GM18868 (cell line): ENCODE measurements at regions not wholly inside any gene's neighbourhood (a gene's known extent, or its start where the extent isn't known, plus 50 kb on each side); places are given as distances from the start of the nearest gene placed in this dataset.
"Not testable (repeated sequence)": the region's sequence is repeated elsewhere in the genome, so short reads cannot be mapped to it uniquely, and the experiment has no call there.

Experiments used
- ATAC-seq: cut with Tn5 transposase; IDR thresholded peaks from one replicate; pipeline ENCODE4 v1.9.1; 2021; ENCODE audit warnings: mild to moderate bottlenecking, moderate library complexity; ENCODE audit not compliant: unreplicated experiment

DNA sequence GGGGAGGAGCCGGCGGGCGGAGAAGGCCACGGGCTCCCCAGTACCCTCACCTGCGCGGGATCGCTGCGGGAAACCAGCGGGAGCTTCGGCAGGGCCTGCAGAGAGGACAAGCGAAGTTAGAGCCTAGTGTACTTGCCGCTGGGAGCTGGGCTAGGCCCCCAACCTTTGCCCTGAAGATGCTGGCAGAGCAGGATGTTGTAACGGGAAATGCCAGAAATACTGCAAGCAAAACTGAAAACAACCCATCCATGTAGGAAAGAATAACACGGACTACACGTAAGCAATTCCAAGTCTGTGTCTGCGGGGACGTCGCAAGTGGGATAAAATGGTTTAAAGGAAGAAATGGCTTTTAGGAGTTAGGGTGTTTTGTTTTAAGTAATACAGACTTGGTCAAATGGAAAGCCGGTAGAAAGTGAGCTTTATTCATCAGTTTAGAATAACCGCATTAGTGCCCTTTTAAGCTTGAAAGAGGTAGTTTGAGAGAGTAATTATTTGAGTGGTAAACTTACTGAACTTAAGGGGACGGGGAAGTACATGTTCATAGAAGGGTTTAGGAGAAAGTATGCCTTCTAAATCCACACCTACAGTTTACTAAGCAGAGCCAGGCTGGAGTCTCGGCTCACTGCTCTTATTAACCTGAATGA is 121.3 kb upstream of the NIPA1 start:
- not testable (repeated sequence) for ATAC-seq

DNA sequence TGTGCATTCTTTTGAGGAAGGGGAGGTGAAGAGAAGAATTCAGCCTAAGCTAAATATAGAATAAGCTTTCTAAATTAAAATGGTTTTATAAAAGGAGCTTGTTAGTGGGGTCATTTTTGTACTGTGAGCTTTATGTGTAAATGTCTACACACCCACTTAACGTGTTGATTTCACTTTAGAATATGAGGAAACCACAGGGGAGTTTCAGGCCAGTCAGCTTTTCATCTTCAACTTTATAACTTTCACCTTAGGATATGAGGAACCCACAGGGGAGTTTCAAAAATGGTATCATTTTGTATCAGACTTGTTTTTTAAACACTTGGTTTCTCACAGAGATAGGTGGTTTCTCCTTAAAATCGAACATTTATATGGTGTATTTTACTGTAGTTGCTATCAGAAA is 120.7 kb upstream of the NIPA1 start:
- ATAC-seq, result not testable (repeated sequence)

DNA sequence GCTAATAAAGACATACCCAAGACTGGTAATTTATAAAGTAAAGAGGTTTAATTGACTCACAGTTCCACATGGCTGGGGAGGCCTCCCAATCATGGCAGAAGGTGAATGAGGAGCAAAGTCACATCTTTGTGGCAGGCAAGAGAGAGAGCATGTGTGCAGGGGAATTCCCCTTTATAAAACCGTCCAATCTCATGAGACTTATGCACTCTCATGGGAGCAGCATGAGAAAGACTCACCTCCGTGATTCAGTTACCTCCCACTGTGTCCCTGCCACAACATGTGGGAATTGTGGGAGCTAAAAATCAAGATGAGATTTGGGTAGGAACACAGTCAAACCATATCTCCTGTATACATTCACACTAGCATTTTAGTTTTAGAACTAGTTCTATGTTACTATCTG is 101.7 kb upstream of the NIPA1 start:
- not testable (repeated sequence) for ATAC-seq

DNA sequence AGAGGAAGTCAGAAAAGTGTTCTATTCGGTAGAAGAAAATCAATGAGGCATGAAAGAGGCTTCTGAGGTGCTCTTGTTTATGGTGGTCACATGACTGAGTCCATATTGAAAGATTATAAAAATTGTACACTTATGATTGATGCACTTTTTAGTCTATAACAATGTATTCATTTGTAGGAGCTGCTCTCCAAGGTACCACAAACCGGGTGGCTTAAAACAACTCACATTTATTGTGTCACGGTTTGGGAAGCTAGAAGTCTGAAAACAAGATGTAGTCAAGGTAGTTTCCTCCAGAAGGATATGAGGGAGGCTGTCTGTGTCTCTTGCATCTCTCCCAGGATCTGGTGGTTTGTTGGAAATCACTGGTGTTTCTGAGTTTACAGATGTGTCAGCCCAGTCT is 86.6 kb upstream of the NIPA1 start:
- ATAC-seq, result not testable (repeated sequence)

DNA sequence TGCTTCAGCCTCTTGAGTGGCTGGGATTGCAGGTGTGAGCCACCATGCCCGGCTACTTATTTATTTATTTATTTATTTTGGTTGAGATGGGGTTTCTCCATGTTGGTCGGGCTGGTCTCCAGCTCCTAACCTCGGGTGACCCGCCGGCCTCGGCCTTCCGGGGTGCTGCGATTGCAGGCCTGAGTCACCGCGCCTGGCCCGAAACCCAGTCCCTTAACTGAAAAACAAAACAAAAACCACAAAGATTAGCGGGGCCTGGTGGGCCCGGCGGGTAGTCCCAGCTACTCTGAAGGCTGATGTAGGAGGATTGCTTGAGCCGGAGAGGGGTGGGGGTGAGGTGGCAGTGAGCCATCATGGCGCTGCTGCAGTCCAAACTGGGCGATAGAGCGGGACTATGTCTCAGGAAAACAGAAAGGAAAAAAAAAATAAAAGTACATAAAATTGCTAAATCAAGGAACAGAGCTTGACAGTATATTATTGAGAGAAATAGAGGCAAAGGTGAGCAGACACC is 75.6 kb upstream of the NIPA1 start:
- not testable (repeated sequence) for ATAC-seq

DNA sequence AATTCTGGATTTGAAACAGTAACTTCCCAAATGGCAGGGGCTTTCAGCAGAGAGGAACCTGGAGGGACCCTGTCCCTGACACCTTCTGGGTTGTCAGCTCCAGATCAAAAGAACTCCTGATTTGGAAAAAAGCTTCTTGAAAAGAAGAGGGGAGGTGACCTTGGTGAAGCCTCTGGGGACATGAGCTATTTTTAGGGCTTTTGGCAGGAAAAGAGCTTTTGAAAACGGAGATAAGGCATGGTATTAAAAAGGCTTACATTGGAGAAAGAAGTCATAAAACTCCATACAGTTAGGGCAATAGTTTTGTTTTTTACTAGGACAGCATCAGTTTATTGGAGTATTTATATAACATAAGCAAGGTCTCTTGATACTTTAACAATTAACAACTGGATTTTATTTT is 72.5 kb upstream of the NIPA1 start:
- not testable (repeated sequence) for ATAC-seq

DNA sequence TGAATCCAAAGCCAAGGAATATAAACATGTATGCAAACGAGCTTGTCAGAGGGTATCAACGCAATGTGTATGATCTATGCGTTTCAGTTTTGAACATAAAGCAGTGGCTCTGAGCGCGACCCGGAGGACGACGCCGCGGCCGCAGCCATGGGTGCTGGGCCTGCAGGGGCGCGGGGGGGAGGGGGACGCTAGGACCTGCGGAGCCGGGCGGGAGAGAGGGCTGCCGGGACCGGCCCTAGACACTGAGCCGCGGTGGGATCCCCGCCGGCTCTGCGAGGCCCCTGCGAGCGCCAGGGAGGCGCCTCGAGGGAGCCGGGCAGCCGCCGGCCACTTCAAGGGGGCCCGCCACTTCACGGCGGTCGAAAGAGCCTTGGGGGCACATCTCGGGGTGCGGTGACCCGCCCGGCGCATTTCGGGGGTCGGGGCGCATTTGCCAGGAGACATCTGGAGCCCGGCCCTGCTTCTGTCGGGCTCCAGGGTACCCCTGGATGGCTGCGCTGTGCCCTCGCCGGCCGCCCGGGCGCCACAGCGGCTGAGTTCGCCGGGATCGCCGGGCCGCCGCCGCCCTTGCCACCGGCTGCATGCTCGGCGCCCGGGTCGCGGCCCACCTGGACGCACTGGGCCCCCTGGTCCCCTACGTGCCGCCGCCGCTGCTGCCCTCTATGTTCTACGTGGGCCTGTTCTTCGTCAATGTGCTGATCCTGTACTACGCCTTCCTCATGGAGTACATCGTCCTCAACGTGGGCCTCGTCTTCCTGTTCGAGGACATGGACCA is 71.9 kb upstream of the NIPA1 start:
- not testable (repeated sequence) for ATAC-seq

DNA sequence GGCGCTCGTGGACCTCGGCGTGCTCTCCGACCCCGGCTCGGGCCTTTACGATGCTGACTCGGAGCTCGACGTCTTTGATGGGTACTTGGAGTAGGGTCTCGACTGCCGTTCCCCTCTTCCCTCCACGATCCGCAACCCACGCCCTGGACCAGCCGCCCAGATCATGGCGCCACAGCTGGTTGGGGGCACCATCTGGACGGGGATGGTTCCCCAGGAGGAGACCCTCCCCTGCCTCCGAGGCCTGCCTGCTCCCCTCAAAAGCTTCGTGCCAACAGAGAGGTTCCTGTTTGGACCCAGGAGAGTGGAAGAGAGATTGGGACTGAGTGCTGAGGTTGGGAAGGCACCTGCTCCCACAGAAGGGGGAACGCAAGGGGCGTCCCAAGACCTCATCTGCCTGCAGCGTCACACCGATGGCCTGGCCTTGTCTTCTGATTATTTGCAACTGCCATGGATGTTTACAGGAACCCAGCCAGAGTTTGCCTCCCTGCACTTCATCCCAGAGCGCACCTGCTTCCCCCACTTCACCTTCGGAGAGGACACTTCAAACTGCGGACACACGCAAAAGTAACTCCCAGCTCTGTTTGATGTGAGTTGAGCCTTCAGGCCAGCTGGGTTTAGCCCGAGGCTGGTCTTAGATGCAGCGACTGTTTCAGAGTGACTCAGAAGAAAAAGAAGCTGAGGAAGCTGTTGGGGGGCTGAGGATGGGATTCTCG is 71.2 kb upstream of the NIPA1 start:
- ATAC-seq, result not testable (repeated sequence)

DNA sequence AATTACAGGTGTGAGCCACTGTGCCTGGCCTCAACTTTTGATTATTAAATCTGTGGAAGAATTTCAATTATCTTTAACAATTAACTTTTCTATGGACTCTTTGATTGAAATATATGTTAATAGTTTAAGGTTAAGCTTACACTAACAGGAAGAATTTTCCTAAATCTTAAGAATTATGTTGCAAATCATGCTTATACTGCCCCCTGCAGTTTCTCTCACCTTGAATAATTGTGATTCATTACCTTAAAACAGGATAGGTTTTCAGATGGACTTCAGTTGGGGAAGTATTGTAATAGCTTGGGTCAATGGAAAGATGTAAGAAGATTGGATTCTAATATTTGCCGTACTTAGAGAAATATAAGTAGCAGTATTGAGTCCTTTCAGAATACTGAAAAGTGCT is 66.5 kb upstream of the NIPA1 start:
- ATAC-seq, result not testable (repeated sequence)

DNA sequence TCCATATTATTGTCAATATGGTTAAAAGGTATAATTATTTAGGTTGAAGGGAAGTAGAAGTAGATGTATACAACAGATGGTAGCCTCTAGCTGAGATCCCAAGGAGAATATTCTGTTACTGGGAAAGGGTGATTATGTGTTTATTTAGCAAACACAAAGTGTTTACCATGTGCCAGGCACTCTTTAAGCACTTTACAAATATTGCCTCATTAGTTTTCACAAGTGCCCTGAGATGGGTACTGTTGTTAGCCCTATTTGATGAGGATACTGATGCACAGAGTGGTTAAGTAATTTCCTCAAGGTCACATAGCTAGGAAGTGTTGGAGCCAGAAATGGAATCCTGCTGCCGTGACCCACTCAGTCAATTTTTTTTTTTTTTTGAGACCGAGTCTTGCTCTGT is 60.3 kb upstream of the NIPA1 start:
- not testable (repeated sequence) for ATAC-seq

DNA sequence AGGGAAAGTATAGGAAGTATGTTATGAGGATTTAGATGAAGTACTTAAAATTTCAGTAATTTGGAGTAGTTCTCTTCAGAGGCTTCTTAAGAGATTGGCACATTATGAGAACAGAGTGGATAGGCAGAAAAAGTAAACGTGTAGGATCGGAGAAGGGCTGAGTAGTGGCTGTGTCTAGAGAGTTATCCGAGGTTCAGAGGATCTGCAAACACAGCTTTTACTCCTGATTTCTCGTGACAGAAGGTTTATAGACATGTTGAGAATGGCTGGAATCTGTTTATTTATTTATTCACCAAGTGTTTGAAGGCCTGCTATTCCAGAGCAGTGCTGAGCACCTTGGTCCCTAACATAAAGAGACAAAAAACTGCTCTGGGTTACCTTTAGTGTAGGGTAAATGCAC is 51.4 kb upstream of the NIPA1 start:
- ATAC-seq, result not testable (repeated sequence)

DNA sequence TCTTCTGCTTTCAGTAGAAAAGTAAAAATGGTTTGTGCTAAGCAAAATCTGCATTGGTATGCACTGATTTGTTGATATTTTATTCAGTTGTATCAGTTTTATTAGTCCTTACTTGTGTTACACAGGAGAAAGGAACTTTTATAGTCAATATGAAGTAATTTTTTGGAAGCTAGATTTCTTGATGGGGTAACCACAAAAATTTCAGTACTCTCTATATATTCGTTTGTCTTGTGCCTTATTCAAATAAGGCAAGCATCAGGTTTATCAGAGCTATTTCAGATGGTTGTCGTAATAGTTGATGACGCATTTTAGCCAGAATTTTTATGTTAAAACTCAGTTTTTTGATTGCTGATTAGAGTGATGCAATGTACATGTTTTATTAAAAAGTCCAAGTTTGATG is 50.7 kb upstream of the NIPA1 start:
- ATAC-seq, result no peak

DNA sequence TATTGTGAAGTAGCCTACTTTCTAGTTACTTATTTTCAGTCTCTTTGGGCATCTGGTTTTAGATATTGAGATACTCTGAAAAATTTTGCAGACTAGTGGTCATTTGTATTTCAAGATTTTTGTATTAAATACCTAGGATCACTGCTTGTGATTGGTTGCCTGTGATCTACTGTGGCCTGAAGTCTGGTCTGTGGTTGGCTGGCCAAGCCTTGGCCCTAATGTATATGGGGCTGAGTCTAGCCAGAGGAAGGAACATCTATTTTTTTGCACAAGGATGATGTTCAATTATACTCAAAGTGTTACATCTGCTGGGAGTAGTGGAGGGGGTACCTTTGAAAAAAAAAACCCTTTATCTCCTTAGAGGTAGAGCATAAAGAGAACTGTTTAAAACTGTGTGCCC is 50.2 kb upstream of the NIPA1 start:
- not testable (repeated sequence) for ATAC-seq
